GM12874 (cell line): ENCODE measurements at regions not wholly inside any gene's neighbourhood (a gene's known extent, or its start where the extent isn't known, plus 50 kb on each side); places are given as distances from the start of the nearest gene placed in this dataset.

Experiments
- CTCF ChIP-seq: IDR thresholded peaks from 2 replicates; pipeline ENCODE4 v1.5.1; 2011; ENCODE audit warnings: low read depth, mild to moderate bottlenecking, control low read depth, low read length, moderate library complexity; ENCODE audit not compliant: insufficient read depth

DNA sequence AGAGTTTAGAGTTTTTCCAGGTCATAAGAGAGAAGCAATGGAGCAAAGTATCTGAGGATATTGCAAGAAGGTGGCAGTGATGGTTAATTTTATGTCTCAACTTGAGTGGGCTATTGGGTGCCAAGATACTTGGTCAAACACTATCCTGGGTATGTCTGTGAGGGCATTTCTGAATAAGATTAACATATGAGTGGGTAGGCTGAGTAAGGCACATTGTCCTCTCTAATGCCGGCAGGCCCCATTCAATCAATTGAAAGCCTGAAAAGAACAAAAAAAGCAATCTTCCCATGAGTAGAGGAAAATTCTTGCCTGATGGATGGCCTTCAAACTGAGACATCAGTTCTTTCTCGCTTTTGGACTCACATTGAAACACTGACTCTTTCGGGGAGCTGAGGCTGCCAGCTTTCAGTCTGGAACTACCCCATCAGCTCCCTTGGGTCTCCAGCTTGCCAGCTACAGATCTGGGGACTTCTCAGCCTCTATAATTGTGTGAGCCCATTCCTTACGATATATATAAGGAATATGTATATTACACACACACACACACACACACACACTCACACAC is 228.8 kb downstream of the BUD13 start:
- TF ChIP-seq CTCF = no peak

DNA sequence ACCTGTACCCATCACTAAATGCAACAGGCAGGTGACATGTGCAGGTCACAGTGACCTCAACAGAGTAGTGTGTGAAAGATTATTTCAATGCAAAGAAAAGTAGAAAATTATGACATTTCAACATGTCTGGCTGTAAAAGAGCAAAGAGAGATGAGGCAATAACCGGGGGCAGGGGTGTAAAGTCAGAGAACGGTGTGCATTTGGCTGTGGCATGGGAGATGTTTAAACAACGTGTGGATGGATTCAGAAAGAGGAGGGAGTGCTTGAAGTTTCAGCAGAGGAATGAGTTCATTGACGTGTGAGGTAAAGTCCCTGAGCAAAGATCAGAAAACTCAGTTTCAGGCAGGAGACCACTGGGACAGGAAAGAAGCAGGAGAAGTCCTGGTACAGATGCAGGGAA is 229.7 kb downstream of the BUD13 start:
- TF ChIP-seq CTCF = no peak

DNA sequence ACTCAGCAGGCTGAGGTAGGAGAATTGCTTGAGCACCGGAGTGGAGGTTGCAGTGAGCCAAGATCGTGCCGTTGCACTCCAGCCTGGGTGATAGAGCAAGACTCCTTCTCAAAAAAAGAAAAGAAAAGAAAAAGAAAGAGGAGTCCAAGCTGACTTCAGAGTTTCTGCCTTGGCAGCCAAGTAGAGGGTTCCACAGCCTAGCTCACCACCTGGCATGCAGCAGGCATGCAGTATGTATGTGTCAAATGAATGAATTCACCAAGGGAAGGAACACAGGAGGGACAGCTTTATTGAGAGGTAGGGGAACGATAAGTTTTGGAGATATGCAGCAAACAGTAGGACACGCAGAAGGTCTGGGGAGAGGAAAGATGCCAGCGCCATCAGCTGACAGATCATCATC is 230.4 kb downstream of the BUD13 start:
- no peak for TF ChIP-seq CTCF

GRCh38 chr11:116541460-116541859 is 231.3 kb downstream of the BUD13 start:
- no peak for TF ChIP-seq CTCF

DNA sequence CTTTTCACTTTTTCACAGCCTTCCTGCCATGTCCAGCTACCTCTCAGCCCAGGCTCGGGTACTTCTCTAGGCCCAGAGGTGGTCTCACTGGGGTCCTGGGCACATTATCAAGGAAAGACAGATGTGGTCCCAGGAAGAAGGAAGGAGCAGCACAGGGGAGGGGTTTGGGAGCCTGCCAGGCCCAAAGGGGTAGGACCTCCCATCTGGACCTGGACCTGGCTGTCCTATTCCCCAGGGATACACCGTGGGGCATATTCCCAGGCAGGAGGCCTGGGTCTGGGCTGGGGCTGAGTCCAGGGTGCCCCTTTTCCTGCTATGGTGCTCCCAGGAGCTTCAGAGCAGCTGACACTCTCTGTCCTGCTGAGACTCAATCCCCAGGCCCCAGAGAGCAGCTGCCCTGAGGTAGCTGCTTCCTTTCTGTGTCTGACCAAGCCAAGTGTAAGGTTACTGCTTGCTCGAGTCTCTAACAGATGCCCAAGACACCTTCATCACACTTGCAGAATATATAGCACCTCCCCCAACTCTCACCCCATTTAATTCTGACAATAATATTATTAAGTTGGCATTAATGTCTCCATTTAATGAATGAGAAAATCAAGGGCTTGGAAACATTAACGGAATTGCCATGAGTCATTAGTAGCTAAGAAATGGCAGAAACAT is 232.0 kb downstream of the BUD13 start:
- TF ChIP-seq CTCF = no peak

GRCh38 chr11:116539836-116540418 is 232.9 kb downstream of the BUD13 start:
- no peak for TF ChIP-seq CTCF

GRCh38 chr11:116539211-116539610 is 233.6 kb downstream of the BUD13 start:
- TF ChIP-seq CTCF = no peak
